ENCODE measurements at regions not wholly inside any gene's neighbourhood (a gene's known extent, or its start where the extent isn't known, plus 50 kb on each side); places are given as distances from the start of the nearest gene placed in this dataset.

DNA sequence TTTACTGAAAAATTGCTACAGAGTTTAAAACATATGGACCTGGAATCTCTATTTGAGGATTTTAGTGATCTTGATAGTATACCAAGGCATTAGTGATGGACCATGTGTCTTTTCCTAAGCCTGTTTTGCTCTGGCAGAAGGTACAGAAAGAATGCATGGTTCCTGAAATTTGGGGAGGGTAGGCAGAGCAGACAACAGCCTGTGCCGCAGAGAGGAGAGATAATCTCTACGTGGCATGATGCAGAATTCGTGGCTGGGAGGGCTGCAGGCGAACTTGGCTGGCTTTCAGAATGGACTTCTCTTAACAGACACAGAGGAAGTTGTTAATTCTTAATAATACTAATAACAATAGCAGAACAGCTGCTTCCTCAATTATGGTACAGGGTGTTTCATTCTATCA, 137.5 kb upstream of the FOXB1 start:
- DNase-seq (ENCODE audit: low read depth) = no peak
- TF ChIP-seq, protein P1, sequence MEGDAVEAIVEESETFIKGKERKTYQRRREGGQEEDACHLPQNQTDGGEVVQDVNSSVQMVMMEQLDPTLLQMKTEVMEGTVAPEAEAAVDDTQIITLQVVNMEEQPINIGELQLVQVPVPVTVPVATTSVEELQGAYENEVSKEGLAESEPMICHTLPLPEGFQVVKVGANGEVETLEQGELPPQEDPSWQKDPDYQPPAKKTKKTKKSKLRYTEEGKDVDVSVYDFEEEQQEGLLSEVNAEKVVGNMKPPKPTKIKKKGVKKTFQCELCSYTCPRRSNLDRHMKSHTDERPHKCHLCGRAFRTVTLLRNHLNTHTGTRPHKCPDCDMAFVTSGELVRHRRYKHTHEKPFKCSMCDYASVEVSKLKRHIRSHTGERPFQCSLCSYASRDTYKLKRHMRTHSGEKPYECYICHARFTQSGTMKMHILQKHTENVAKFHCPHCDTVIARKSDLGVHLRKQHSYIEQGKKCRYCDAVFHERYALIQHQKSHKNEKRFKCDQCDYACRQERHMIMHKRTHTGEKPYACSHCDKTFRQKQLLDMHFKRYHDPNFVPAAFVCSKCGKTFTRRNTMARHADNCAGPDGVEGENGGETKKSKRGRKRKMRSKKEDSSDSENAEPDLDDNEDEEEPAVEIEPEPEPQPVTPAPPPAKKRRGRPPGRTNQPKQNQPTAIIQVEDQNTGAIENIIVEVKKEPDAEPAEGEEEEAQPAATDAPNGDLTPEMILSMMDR (IDR thresholded peaks at IDR 0.05; ENCODE audit: control insufficient read depth, insufficient read depth, low read depth, low read length, missing control alignments) = no peak
- H3K4me3 ChIP-seq (ENCODE audit: control insufficient read depth, low read depth, low read length) = no peak overlapping the region

DNA sequence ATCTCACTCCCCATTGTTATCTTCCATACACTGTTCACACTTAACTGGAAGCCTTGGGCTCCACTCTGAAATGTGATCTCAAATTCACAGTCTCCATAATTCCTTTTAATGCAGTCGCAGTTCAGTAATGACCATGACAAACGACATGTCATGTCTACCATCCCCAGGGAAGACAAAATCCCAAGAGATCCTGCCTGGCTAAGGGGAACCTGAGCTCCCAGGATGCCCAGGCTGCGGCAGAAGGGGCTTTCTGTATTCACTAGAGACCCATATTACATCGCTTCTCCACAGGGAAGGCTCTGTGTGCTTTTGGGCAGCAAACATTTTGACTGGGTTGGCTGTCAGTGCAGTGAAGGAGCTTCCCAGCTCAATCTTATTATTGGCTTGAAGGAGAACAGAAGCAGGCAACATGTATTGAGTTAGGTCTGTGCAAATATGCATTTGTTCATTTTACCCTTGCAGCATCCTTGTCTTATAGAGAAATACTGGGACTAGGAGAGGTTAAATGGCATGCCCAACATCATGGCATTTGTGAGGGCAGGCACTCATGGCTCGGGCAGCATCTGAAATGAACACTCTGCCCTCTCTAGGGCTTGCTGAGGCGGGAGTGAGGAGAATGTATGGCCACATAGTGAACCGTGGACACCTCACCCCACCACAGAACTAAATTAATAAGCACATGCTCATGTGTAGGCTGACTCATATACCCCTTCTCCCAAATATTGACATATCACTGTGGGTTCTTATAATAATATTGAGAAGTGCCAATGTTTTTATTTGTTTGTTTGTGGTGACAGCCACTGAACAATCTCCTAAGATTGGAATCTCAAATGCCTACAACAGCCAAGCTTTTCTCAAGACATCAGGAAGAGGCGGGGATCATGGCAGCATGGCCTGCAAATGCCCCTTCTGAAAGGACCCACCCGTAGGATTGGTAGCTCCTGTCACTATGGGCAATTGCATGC, 141.6 kb upstream of the FOXB1 start:
- H3K4me3 ChIP-seq (ENCODE audit: control insufficient read depth, low read depth, low read length) = no peak overlapping the region
- no peak for DNase-seq (ENCODE audit: low read depth)
- TF ChIP-seq, protein P1 (IDR thresholded peaks at IDR 0.05; ENCODE audit: control insufficient read depth, insufficient read depth, low read depth, low read length, missing control alignments) = no peak

DNA sequence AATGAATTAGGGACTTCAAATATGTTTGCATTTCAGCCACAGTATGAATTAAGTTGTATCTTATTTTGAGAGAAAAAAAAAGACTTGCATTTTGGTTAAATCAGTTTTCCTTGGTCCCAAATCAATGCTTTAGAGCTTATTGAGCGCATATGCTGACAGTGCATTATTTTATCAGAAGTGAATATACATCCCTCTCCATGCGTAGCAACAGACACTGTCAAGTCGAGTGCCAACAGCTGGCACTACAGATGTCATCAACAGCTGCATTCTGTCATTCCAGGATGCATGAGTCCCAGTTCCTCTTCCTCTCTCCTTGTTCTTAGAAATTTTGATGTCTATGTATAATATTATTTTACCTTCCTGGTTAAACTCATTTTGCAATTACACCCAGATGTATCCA, 156.1 kb upstream of the FOXB1 start:
- TF ChIP-seq, protein P1 (IDR thresholded peaks at IDR 0.05; ENCODE audit: control insufficient read depth, insufficient read depth, low read depth, low read length, missing control alignments) = no peak
- DNase-seq (ENCODE audit: low read depth) = no peak
- no peak overlapping the region for H3K4me3 ChIP-seq (ENCODE audit: control insufficient read depth, low read depth, low read length)

DNA sequence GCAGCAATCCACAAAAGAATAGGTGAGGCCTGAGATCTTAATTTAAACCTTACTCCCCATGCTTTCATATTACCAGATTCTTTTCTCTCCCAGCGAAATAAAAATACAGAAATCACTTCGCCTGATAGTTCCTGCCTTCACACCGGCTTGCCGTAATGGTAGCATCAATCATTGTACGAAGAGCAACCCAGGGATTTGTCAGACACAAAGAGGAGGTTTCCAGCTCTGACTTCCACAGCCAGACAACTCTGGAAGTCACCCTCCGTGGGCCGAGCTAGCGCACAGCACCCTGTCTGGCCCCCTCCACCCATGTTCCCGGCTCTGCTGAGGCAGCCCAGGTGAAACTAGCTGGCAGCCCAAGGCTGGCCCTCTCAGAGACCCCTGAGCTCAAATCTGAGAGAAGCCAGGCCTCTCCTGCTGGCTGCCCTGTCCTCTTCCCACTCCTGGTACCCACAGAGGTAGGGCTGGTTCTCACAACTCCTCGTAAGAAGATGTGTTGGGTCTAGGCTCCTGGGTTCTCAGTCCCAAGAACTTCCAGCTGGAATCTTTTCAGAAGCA, 156.9 kb upstream of the BNIP2 start:
- no peak overlapping the region for H3K4me3 ChIP-seq (ENCODE audit: control insufficient read depth, low read depth, low read length)
- TF ChIP-seq, protein P1 (IDR thresholded peaks at IDR 0.05; ENCODE audit: control insufficient read depth, insufficient read depth, low read depth, low read length, missing control alignments) = no peak
- DNase-seq (ENCODE audit: low read depth) = no peak

DNA sequence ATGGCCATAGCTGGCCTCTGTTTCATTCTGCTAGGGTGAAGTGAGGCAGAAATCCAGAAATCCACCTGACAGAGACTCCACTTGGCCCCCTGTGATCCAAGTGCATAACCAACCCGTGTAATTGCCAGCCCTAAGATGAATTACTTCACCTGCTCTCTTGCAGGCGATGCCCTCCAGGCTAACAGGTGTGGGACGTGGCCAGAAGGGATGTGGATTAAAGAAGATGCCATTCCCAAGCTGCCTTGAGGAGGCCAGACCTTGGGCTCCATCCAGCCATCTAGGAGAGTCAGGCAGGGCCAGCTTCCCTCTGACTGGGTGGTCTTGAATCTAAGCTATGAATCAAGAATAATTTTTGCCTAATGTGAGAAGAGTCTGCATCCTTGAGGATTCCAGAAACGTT, 154.5 kb upstream of the BNIP2 start:
- DNase-seq (ENCODE audit: low read depth) = no peak
- no peak overlapping the region for H3K4me3 ChIP-seq (ENCODE audit: control insufficient read depth, low read depth, low read length)
- TF ChIP-seq, protein P1 (IDR thresholded peaks at IDR 0.05; ENCODE audit: control insufficient read depth, insufficient read depth, low read depth, low read length, missing control alignments) = no peak

DNA sequence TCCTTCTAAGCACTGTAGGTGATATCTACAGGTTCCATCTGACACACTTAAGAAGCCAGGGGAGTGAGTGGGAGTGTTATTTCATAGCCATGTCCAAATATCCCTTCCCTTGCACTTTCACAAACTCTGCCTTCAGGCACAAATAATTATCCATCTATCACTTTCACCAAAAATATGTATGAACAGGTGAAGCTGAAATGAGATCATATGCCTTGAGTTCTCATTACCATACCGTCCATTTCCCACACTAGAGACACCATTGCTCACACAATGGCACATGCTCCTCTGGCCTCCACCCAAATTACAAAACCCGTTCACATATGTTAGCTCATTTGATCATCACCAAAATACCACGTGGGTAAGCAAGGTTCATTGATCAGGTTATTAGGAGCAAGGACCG, 151.9 kb upstream of the BNIP2 start:
- H3K4me3 ChIP-seq (ENCODE audit: control insufficient read depth, low read depth, low read length) = no peak overlapping the region
- DNase-seq (ENCODE audit: low read depth) = no peak
- TF ChIP-seq, protein P1 (IDR thresholded peaks at IDR 0.05; ENCODE audit: control insufficient read depth, insufficient read depth, low read depth, low read length, missing control alignments) = no peak
